ENCODE measurements at regions not wholly inside any gene's neighbourhood (a gene's known extent, or its start where the extent isn't known, plus 50 kb on each side); places are given as distances from the start of the nearest gene placed in this dataset.
"Not testable (repeated sequence)": the region's sequence is repeated elsewhere in the genome, so short reads cannot be mapped to it uniquely, and the experiment has no call there.

DNA sequence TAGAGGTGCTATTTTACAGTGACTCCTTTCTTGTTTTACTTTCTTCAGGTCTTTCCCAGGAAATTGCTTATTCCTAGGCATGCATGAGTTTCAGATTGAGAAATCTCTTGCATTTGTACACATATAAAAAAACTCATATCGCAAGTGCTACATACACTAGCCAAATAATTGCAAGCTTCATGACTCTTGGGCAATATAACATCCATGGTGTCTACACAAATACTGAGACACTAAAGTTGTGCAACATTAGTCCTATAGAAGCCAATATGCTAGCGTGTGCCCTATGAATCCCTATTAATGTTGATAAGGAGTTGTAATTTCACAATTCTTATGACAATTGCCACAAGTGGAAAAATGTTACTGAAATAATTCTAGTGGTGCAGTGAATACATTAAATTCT lies 591.0 kb downstream of the ADGRL2 start:
- DNase-seq = no peak

DNA sequence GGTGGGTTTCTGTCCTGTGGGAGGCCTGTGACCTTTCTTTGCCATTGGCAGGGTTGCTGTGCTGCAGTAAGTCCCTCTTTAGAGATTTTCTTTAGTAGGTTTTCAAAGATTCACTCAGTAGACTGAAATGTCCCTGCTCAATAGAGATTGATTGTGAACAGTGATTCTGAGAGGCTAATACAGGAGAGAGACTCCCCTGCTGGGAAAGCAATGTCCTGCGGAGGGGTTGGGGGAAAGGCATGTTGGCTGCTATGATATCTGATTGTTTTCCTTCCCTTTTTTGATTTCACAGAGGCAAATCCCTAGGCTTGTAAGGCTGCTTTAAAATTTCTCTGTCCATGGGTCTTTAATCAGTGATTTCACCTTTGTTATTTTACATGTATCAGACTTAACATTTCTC lies 589.9 kb downstream of the ADGRL2 start:
- no peak for DNase-seq

DNA sequence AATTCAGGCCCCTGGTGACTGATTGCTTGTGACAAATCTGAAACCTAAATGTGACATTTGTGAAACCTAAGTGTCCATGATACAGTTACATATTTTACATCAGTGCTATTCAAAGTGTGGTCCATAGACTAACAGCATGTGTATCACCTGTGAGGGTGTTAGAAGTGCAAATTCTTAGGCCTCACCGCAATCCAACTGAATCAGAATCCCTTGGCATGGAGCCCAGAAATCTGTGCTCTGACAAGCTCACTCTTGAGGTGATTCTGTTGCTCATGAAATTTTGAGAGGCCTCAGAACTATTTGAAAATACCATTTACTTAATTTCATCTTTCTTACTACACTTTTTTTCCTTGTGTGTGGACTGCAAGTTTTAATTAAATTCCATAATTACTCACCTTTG lies 587.9 kb downstream of the ADGRL2 start:
- DNase-seq = no peak

DNA sequence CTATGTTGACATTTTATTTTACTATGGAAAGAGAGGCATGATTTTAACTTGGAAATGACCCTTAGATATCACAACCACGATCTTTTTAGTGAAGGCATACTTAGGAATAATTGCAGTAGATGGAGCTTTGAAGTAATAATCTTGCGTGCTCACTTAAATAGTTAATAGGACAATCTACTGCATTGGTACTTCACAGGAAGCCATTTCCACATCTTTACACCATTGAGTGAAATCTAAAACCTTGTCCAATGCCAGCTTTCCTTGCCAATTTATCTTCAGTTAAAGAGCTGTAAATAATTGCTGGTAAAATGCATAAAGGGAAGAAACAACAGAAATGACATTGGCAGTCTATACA lies 586.3 kb downstream of the ADGRL2 start:
- DNase-seq = no peak

DNA sequence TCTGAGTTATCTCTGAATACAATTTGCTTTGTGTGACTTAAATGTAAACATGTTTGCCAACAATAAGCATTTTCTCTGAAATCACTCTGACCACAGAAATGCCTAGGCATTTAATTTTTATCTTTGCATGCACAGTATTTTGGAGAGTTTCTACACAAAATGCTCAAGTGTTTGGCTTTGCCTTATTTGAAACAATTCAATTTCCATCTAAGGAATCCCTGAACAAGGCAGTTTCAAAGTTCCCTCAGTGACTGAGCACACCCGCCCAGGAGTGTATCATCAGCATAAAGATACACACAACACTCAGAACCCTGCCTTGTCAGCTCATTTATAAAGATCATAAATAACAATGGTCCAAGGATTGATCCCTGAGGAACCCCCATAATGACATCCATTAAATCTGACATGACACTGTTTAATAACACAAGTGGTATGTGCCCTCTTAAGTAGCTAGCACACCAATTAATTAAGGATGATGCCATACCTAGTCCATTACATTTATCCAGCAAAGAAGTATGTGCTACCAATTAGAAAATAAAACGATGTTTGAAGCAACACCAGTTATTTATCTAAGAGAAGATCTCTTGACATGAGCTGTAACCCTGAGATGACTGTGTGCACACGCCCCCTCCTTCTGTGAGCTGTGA lies 585.8 kb downstream of the ADGRL2 start:
- no peak for DNase-seq

DNA sequence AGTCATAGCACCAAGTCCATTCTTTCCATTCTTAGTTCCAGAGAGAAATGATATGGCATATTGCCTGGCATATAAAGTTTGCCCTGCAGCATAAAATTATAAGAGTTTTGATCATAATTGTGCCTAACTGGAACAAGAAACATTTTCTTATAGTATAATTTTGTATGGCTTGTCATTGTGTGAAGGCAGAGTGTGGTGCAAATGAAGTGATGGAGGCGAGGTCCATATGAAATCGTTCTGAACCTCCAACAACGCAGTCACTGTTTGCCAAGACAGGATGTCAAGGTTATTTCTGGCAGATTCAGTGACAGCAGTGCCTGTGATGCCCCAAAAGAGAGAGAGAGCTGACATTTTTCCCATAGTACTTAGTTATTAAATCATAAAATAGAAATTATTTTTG lies 584.0 kb downstream of the ADGRL2 start:
- no peak for DNase-seq

GRCh38 chr1:82377201-82377884 lies 576.6 kb downstream of the ADGRL2 start:
- no peak for DNase-seq

GRCh38 chr1:82373710-82374109 lies 573.0 kb downstream of the ADGRL2 start:
- DNase-seq = no peak

GRCh38 chr1:82371844-82372498 lies 571.2 kb downstream of the ADGRL2 start:
- no peak for DNase-seq

DNA sequence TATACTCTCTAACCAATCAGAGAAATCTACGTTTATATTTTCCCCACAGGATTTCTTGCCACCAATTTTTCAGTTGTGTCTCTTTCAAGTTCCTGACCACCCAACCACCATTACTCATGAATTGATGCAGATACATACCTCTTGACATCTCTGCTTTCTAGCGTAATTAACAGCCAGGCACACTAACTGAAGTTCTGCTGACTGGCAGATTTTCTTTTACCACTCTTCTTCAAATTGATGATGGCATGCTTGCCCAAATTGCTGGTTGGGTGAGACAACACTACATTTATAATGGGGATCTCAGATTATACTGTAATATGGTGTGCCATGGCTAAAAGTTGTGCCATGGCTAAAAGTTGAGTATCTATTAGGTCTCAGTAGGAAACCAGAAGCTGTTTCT lies 566.7 kb downstream of the ADGRL2 start:
- no peak for DNase-seq

- no peak for DNase-seq
Measured at GRCh38 chr1:82366689-82367088, 566.0 kb downstream of the ADGRL2 start.

DNA sequence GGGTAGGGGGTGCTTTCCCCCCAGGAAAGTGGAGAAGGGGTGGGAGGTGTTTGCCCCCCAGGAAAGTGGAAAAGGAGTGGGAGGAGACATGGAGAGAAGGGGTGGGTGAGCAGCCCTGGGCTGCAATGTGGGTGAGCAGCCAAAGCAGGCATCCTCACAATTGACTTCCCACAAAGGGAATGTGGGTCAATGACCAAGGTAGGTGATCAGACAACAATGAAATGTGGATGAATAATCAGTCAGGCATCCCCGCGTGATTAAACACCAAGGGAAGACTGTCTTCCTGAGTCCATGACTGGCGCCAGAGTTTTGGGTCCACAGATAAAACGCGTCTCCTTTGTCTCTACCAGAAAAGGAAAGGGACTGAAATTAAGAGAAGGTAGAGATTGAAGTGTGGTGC lies 558.8 kb downstream of the ADGRL2 start:
- DNase-seq = not testable (repeated sequence)

DNA sequence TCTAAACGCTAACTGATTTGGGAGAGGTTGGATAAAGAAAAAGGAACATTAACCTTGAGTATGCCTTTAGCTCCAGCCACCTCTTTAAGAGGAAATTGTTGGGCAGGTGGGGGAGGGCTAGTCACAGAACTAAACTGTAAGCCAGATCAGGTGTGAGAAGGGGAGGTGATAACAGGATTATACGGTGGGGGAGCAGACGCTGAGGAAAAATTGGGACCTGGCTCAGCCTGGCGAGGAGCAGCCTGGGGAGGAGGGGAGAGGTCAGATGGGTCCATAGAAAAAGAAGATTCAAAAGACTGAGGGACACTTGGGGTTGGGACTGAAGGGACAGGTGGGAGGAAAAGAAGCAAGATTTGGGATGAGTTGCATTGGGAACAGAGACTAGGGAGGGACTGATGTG lies 558.0 kb downstream of the ADGRL2 start:
- DNase-seq = not testable (repeated sequence)

DNA sequence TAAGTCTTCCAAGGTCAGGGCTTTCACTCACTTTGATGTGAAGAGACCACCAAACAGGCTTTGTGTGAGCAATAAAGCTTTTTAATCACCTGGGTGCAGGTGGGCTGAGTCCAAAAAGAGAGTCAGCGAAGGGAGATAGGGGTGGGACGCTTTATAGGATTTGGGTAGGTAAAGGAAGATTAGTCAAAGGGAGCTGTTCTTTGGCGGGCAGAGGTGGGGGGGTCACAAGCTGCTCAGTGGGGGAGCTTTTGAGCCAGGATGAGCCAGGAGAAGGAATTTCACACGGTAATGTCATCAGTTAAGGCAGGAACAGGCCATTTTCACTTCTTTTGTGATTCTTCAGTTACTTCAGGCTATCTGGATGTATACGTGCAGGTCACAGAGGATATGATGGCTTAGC lies 553.8 kb downstream of the ADGRL2 start:
- DNase-seq = not testable (repeated sequence)

- DNase-seq = no peak
Measured at GRCh38 chr1:82348487-82348886, 547.8 kb downstream of the ADGRL2 start.

GRCh38 chr1:82346141-82346540 lies 545.4 kb downstream of the ADGRL2 start:
- no peak for DNase-seq

- no peak for DNase-seq
Measured at GRCh38 chr1:82343381-82343780, 542.6 kb downstream of the ADGRL2 start.

DNA sequence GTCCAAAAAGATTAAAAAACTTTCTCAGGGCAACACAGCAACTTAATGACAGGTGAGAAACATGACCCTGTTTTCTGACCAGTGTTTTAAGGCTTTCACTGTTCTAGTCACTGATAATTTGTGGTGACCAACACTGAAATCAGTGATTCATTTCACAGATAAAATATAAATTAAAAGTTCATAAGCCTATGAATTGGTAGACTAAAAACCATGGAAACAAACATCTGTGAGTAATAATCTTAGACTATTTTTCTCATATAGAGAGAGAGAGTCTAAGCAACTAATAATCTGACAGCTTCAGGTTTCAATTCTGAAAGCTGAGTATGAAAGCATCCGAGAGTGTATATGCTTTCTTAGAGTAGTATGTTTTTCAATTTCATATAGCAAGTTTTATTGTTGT lies 536.9 kb downstream of the ADGRL2 start:
- DNase-seq = no peak

GRCh38 chr1:82330330-82330729 lies 529.6 kb downstream of the ADGRL2 start:
- DNase-seq = no peak

DNA sequence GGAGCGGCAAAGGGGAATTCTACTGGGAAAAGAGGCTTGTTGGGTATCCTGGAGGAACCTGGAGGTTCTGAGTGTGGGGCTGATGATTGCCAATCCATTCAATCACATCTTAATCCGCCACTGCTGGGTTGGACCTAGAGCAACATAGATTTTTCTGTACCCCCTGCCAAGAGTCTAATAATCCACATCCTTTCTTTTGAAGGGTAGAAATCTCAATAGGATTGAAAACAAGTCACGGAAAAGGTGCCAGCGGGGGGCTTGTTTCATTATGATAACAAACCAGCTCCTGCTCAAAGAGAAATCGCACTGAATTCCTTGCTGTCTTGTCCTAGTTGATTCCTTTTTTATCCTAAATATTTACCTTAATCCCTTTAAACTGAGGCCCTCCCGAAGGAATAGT lies 528.5 kb downstream of the ADGRL2 start:
- DNase-seq = no peak

- DNase-seq = no peak
Measured at GRCh38 chr1:82323144-82323841, 522.6 kb downstream of the ADGRL2 start.

DNA sequence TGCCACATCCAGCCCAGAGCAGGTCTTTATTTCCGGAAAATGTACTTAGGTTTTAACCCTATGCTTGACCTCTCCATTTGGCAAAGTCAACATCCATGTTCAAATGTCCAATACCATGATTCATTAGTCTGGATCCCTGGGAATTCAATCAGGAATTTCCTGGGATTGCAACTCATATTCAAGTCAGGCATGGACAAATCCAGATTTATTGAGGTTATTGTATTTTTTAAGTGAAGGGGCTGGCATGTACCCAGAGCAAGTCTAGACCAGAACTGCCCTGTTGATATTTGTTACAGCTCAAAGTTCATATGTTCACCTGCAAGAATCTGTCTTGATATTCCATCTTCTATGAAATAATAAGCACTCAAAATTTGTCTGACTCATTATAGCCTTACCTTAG lies 521.1 kb downstream of the ADGRL2 start:
- DNase-seq = no peak

DNA sequence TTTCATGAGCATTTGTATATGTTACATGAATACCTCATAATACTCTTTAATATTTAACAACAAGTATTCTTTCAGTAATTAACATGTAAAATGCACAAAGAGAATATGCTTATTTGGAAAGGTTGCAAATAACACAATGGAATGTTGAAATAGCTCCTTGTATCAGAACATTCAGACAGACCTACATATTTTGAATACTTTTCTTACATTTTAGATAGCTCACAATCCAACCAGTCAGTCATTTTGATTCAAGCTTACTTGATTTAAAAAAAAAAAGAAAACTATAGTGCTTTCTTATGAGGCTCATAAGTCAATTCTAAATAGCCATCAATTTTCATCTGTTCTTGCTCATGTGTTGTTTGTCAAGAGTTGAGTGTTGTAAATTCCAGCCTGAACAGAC lies 518.8 kb downstream of the ADGRL2 start:
- no peak for DNase-seq

DNA sequence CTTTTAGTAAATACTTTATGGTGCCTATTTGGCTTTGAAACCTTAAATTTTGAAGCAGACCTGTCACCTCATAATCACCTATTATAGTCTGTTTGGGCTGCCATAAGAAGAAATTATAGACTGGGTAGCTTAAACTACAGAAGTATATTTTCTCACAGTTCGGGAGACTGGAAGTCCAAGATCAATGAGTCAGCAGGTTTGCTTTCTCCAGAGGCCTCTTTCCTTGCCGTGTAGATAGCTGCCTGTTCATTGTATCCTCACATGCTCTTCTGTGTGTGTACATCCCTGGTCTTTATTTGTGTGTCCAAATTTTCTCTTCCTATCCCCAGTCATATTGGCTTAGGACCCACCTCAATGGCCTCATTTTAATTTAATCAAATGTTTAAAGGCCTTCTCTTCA lies 518.2 kb downstream of the ADGRL2 start:
- DNase-seq = no peak
